GM19351 (cell line): ENCODE measurements at regions not wholly inside any gene's neighbourhood (a gene's known extent, or its start where the extent isn't known, plus 50 kb on each side); places are given as distances from the start of the nearest gene placed in this dataset.
"Not testable (repeated sequence)": the region's sequence is repeated elsewhere in the genome, so short reads cannot be mapped to it uniquely, and the experiment has no call there.

ENCODE experiments used
- ATAC-seq: cut with Tn5 transposase; IDR thresholded peaks from one replicate; pipeline ENCODE4 v1.9.1; 2021; ENCODE audit warnings: mild to moderate bottlenecking, moderate library complexity; ENCODE audit not compliant: unreplicated experiment

DNA sequence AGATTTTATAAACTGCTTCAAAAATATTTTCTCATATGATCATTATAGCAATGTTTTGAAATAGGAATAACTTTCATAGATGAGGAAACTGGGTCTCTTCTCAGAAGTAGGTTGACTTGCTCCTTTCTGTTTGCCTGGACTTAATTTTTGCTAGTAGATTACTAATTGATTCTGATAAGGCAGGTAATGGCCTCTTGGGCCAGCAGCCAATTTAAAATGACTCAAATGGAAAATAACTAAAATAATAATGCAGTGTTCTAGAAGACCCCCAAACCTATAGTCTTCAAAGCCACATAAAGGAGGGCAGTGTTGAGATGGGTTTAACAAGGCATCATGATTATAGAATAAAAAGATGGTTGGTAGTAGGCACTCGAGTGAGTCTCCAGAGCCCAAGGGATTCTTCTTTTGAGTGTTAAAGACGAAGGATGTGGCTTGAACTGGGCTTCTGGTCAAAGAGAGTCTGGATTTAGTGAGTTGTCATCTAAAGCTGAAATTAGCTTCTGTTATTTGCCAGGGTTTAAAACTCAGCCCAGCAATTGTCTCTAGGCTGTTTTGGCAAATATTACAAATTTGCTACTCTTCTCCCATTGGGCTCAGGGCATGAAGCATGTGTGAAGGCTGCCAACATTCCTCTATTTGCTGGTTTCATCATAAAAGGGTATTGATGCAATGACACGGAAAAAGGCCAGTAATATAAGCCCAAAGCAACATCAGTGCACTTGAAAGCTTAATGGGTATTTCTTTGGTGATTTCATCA, 297.1 kb upstream of the MEIS2 start:
- no peak for ATAC-seq

GRCh38 chr15:37416103-37416502, 315.8 kb upstream of the MEIS2 start:
- no peak for ATAC-seq

- no peak for ATAC-seq
These were observed 325.2 kb upstream of the MEIS2 start for GRCh38 chr15:37425541-37425940.

GRCh38 chr15:37427393-37427792, 327.0 kb upstream of the MEIS2 start:
- ATAC-seq, result not testable (repeated sequence)

DNA sequence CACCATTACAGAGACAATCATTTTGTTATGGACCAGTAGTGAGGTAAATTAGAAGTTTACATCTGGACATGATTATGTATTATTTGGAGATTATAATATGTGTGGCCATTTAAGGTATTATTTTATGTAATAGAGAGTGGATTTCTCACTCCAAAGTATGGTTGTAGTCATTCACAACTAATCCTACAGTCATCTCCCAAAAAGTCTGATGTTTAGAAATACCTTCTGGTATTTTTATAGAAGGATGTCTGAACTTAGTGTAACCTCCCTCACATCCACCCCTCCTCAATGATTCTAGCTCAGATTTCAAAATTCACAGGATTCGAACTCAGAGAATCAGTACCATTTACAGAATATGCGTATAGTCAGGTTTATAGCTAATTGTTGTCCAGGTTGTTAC, 346.6 kb upstream of the MEIS2 start:
- no peak for ATAC-seq

- no peak for ATAC-seq
These were observed 352.1 kb upstream of the MEIS2 start for GRCh38 chr15:37452498-37452897.

DNA sequence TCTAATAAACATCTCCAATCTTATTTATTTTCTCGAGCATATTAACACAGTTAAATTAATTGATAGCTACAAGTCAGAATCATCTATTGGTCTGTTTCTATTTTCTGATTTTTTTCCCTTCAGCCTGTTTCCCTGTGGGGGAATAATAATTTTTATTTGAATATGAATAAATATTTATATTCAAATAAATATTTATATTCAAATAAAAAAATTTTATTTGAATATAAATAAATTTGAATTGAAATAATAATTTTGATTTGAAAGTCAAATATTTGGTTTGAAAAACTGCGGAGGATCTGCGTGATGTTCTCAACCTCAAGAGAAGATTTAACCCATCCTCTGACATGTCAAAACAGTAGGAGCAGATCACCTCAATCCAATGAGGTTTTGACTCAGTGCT, 380.1 kb upstream of the MEIS2 start:
- ATAC-seq, result no peak

- ATAC-seq, result no peak
These were observed 380.8 kb upstream of the MEIS2 start for GRCh38 chr15:37481126-37481525.

- ATAC-seq, result no peak
These were observed 383.4 kb upstream of the MEIS2 start for GRCh38 chr15:37483779-37484178.

DNA sequence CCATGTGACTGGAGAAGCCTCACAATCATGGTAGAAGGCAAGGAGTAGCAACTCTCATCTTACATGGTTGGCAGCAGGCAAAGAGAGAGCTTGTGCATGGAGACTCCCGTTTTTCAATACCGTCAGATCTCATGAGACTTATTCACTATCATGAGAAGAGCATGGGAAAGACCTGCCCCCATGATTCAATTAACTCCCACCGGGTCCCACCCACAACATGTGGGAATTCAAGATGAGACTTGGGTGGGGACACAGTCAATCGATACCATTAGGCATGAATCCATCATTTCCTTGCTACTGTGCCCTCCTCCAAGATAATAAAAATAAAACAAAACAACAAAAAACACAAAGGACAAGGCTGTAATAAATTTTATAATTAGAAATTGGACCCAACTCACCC, 384.7 kb upstream of the MEIS2 start:
- no peak for ATAC-seq

DNA sequence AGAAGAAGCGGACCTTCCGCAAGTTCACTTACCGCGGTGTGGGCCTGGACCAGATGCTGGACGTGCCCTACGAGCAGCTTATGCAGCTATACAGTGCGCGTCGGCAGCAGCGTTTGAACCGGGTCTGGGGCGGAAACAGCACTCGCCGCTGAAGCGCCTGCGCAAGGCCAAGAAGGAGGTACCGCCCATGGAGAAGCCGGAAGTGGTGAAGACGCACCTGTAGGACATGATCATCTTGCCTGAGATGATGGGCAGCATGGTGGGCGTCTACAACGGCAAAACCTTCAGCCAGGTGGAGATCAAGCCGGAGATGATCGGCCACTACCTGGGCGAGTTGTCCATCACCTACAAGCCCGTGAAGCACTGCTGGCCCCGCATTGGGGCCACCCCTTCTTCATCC, 390.4 kb upstream of the MEIS2 start:
- no peak for ATAC-seq

DNA sequence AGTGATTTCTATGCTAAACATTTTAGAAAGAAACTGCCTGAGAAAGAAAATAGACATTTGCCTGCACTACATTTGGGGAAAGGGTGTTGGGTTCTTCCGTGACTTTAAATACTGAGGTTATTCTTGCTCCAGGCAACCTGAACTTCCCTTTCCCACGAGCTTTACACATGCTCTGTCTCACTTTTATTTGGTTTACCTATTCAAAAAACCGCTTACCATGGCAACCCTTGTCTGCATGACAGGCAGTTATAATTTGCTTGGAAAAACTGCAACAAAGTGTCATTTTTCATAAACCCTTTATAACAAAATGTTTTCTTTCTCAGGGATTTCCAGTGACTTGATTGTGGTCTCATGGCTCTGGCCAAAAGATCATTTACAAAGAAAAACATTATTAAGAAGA, 416.3 kb upstream of the MEIS2 start:
- ATAC-seq, result no peak

DNA sequence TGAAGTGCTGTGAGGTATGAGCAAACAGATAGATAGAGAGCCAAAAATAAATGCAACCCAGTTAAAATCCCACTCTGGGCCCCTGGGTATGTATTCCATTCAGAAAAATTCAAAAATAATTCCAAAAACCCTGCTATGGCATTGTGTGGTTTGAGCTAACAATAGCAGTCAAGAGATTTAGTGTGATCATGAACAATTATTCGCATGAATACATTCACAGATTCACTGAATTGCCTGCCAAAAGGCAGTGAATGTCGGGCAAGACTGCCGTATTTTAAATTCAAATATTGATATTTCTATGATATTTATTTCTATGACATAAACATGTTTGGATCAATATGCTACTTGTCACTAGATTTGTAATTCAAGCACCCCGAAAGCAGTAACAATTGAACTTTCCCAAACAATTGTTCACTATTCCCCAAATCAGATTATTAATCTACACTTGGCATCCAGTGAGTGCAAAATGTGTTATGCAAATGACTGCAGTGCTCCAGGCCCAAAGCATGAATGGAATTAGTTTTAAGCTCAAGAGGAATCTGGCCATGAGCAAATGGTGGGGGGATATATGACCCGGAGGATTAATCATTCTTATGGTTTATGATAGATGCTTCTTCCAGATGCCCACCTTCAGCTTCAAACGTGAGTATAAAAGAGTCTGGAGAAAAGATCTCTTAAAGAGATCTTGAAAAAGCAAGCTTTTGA, 417.0 kb upstream of the MEIS2 start:
- ATAC-seq, result no peak

DNA sequence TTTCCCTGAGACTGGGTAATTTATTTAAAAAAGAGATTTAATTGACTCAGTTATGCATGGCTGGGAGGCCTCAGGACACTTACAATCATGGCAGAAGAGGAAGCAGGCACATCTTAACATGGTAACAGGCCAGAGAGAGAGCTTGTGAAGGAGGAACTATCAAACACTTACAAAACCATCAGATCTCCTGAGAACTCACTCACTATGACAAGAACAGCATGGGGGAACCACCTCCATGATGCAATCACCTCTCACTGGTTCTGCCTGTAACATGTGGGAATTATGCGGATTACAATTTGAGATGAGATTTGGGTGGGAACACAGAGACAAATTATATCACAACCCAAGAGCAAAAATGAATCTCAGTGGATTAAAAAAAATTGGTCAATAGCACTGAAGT, 416.0 kb upstream of the TMCO5A start:
- no peak for ATAC-seq

- no peak for ATAC-seq
These were observed 414.4 kb upstream of the TMCO5A start for GRCh38 chr15:37520026-37520425.

- no peak for ATAC-seq
These were observed 413.6 kb upstream of the TMCO5A start for GRCh38 chr15:37520882-37521281.

DNA sequence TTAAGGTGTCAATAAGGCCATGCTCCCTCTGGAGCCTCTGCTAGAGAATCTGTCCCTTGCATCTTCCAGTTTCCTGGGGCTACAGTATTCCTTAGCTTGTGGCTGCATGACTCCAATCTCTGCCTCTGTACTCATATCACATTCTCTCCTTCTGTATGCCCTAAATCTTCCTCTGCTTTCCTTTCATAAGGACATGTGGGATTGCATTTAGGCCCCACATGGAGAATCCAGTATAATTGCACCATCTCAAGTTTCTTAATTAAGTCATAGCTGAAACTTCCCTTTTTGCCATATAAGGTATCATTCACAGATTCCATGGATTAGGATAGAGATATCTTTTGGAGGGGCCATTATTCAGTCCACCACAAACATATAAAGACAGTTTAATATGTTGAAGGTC, 409.8 kb upstream of the TMCO5A start:
- ATAC-seq, result no peak

DNA sequence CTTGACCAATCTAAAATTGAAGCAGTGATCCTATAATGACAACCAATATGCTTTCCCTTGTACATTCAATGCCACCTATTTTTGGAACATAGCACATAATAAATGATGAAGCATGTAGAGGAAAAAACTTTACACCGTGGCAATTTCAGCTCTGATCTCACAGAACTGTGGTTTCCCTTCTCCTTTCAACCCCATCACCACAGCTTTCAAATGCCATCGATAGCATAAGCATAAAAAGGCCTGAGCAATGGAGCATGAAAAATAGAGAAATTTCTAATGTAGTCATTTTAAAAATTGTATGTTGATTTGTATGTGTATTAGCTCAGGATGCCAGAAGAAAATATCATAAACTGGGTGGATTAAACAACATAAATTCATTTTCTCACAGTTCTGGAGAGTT, 406.0 kb upstream of the TMCO5A start:
- no peak for ATAC-seq

- ATAC-seq, result no peak
These were observed 397.4 kb upstream of the TMCO5A start for GRCh38 chr15:37536967-37537605.

GRCh38 chr15:37537802-37538201, 396.6 kb upstream of the TMCO5A start:
- no peak for ATAC-seq

DNA sequence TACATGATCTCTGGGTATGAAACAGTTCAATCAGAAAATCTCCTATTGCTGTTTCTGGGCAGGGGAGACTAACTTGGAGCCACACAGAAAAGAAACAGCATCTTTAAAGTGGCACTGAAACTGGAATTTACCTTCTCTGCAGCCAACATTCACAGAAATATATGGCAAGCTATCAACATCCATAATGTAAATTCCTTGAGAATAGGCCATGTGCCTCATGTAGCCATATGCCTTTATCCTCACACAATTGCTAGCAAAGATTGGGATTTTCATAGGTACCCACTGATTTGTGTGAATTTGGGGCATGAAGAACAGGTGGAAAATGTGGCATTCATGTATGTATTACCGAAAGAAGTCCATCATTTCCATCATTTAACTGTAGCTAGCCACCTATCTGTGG, 386.3 kb upstream of the TMCO5A start:
- no peak for ATAC-seq

GRCh38 chr15:37550360-37551024, 383.9 kb upstream of the TMCO5A start:
- ATAC-seq, result no peak
